ENCODE measurements at regions not wholly inside any gene's neighbourhood (a gene's known extent, or its start where the extent isn't known, plus 50 kb on each side); places are given as distances from the start of the nearest gene placed in this dataset.

DNA sequence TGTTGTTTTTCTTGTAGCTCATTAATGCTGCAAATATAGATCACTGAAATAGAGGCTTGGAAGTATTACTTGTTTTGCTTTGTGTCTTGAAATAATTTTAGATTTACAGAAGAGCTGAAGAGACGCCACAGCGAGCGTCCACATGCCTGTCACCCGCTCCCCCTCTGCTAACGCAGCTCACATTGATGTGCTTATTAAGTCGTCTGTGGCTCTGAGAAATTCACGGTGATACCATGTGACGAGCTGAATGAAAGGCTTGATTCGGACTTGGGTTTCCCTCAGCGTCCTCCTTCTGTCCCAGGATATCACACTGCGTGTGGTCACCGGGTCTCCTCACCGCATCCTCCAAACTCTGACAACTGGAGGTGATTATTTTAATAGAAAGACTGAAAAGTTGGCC lies 365.4 kb downstream of the BRD1 start:
- Mint-ChIP-seq H3K27me3 (peaks cover 3 to 8% of the 10 kb centered on the region in 2 donors), H3K9me3 (peaks cover 0 to 23% (median 2%) of the 10 kb centered on the region in 5 donors), H3K36me3 (peaks cover 0 to 3% (median 3%) of the 10 kb centered on the region in 3 donors), H3K4me1 (no peaks in the 10 kb centered on the region), H3K27ac (no peak overlapping the region), H3K4me3 (peak overlapping the region in 1 of 7 donors; percentile 18)
- Histone ChIP-seq H3K4me3 (ENCODE audit: low read length) (no peak overlapping the region), H3K9me3 (ENCODE audit: low read length) (no peaks in the 10 kb centered on the region), H3K4me1 (ENCODE audit: insufficient read depth, low read length) (no peaks in the 10 kb centered on the region), H3K27ac (ENCODE audit: low read depth, low read length) (no peak overlapping the region), H3K27me3 (ENCODE audit: insufficient read depth, low read length, poor library complexity, severe bottlenecking) (no peaks in the 10 kb centered on the region), H3K36me3 (ENCODE audit: insufficient read depth, low read length) (no peaks in the 10 kb centered on the region)
- ChIA-PET CTCF (no interaction called here), POLR2A (no interaction called here)
- DNase-seq = no peak

- Mint-ChIP-seq H3K9me3 (peaks cover 0 to 23% (median 2%) of the 10 kb centered on the region in 5 donors), H3K36me3 (peaks cover 0 to 3% (median 3%) of the 10 kb centered on the region in 3 donors), H3K27me3 (peaks cover 3 to 8% of the 10 kb centered on the region in 2 donors), H3K27ac (no peak overlapping the region), H3K4me3 (no peak overlapping the region), H3K4me1 (no peaks in the 10 kb centered on the region)
- Histone ChIP-seq H3K27ac (ENCODE audit: low read depth, low read length) (no peak overlapping the region), H3K4me3 (ENCODE audit: low read length) (no peak overlapping the region), H3K36me3 (ENCODE audit: insufficient read depth, low read length) (no peaks in the 10 kb centered on the region), H3K4me1 (ENCODE audit: insufficient read depth, low read length) (no peaks in the 10 kb centered on the region), H3K9me3 (ENCODE audit: low read length) (no peaks in the 10 kb centered on the region), H3K27me3 (ENCODE audit: insufficient read depth, low read length, poor library complexity, severe bottlenecking) (no peaks in the 10 kb centered on the region)
- POLR2A ChIA-PET = no interaction called here
- CTCF ChIA-PET = no interaction called here
- DNase-seq = no peak
These were observed 366.0 kb downstream of the BRD1 start for GRCh38 chr22:49461674-49462073.

DNA sequence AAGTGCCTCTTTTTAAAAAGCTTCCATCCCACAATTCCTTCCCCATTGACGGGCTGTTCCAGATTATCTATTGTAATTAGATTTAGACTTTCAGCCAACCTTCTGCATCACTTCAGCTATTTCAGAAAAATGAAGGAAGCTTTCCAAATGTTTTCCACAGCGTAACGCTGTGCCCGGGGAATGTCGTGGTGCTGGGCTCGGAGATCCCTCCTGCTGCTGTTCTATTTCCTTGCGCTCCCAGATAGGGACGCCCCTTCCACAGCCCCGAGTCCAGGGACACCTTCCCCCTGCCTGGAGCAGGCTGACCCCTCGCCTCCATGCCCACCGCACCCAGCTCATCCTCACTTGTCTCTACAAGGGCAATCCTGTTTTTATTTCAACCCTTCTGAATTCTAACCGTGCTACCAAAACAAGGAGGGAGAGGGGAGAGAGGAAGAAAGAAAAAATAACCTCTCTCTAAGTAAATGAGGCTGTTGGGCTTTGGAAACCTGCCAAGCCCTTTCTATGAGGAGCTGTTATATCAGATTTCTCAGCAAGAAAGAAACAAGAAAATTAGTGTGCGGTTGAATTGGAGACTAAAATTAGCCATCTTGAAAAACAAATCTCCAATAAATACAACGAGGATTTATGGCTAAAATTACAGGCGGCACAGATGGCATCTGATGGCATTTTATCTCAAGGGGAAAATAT lies 366.9 kb downstream of the BRD1 start:
- H3K9me3 ChIP-seq (ENCODE audit: low read length) = no peaks in the 10 kb centered on the region
- H3K27ac Mint-ChIP-seq = no peak overlapping the region
- no peak overlapping the region for H3K27ac ChIP-seq (ENCODE audit: low read depth, low read length)
- no peak overlapping the region for H3K4me3 ChIP-seq (ENCODE audit: low read length)
- H3K27me3 Mint-ChIP-seq = peaks cover 3 to 8% of the 10 kb centered on the region in 2 donors
- H3K27me3 ChIP-seq (ENCODE audit: insufficient read depth, low read length, poor library complexity, severe bottlenecking) = no peaks in the 10 kb centered on the region
- H3K4me1 Mint-ChIP-seq = no peaks in the 10 kb centered on the region
- peaks cover 0 to 3% (median 3%) of the 10 kb centered on the region in 3 donors for H3K36me3 Mint-ChIP-seq
- no peak for DNase-seq
- no peaks in the 10 kb centered on the region for H3K36me3 ChIP-seq (ENCODE audit: insufficient read depth, low read length)
- ChIA-PET POLR2A (no interaction called here), CTCF (no interaction called here)
- H3K4me1 ChIP-seq (ENCODE audit: insufficient read depth, low read length) = no peaks in the 10 kb centered on the region
- H3K9me3 Mint-ChIP-seq = peaks cover 0 to 23% (median 2%) of the 10 kb centered on the region in 5 donors
- no peak overlapping the region for H3K4me3 Mint-ChIP-seq

DNA sequence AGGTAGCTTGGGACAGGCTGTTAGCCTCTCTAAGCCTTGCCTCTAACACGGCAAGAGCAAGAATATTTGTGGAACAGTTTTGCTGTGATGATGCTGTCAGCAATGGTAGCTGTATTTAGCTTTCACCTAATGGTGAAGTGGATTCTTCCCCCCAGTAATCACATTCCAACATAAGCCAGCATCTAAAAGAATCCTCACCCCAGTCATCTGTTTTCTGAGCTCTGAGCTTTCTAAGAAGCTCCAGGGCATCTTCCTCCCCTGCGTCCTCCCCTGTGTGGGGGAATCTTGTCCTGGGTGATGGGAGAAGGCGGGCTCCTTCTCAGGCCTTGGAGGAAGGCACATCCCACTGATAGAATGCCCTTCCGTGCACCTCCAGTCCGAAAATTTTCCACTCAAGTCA lies 367.6 kb downstream of the BRD1 start:
- Histone ChIP-seq H3K9me3 (ENCODE audit: low read length) (no peaks in the 10 kb centered on the region), H3K4me3 (ENCODE audit: low read length) (no peak overlapping the region), H3K27me3 (ENCODE audit: insufficient read depth, low read length, poor library complexity, severe bottlenecking) (no peaks in the 10 kb centered on the region), H3K27ac (ENCODE audit: low read depth, low read length) (no peak overlapping the region), H3K4me1 (ENCODE audit: insufficient read depth, low read length) (no peaks in the 10 kb centered on the region), H3K36me3 (ENCODE audit: insufficient read depth, low read length) (no peaks in the 10 kb centered on the region)
- Mint-ChIP-seq H3K36me3 (peaks cover 0 to 3% (median 0%) of the 10 kb centered on the region in 3 donors), H3K4me1 (no peaks in the 10 kb centered on the region), H3K27me3 (peaks cover 3 to 8% of the 10 kb centered on the region in 2 donors), H3K27ac (no peak overlapping the region), H3K9me3 (peaks cover 0 to 19% (median 0%) of the 10 kb centered on the region in 5 donors), H3K4me3 (no peak overlapping the region)
- CTCF ChIA-PET = no interaction called here
- no peak for DNase-seq
- POLR2A ChIA-PET = no interaction called here

DNA sequence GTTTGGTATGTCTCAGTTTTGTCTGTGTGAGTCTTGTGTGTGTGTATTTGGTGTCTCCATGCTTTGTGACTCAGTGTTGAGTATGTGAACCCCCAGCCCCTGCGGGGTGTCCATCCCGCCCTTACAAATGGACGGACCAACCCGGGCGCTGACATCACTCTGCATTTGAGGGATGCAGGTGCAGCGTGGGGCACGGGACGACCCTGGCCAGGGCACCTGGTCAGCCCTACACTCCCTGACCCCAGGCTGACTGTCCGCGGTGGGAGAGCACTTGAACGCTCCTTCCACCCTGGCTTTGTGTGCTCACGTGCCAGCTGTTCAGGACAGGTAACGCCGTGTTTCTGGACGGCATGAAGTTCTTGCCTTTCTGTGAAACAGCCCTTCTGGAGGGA lies 369.0 kb downstream of the BRD1 start:
- no peaks in the 10 kb centered on the region for H3K36me3 ChIP-seq (ENCODE audit: insufficient read depth, low read length)
- H3K4me3 ChIP-seq (ENCODE audit: low read length) = no peak overlapping the region
- no peaks in the 10 kb centered on the region for H3K4me1 ChIP-seq (ENCODE audit: insufficient read depth, low read length)
- H3K4me1 Mint-ChIP-seq = no peaks in the 10 kb centered on the region
- DNase-seq = no peak
- no peaks in the 10 kb centered on the region for H3K27me3 ChIP-seq (ENCODE audit: insufficient read depth, low read length, poor library complexity, severe bottlenecking)
- no peak overlapping the region for H3K27ac ChIP-seq (ENCODE audit: low read depth, low read length)
- H3K36me3 Mint-ChIP-seq = peaks cover 0 to 3% (median 0%) of the 10 kb centered on the region in 3 donors
- ChIA-PET POLR2A (no interaction called here), CTCF (no interaction called here)
- no peaks in the 10 kb centered on the region for H3K9me3 ChIP-seq (ENCODE audit: low read length)
- no peak overlapping the region for H3K4me3 Mint-ChIP-seq
- no peak overlapping the region for H3K27ac Mint-ChIP-seq
- H3K27me3 Mint-ChIP-seq = peaks cover 3 to 8% of the 10 kb centered on the region in 2 donors
- H3K9me3 Mint-ChIP-seq = peaks cover 0 to 18% (median 0%) of the 10 kb centered on the region in 5 donors

- Histone ChIP-seq H3K36me3 (ENCODE audit: insufficient read depth, low read length) (no peaks in the 10 kb centered on the region), H3K4me3 (ENCODE audit: low read length) (no peak overlapping the region), H3K4me1 (ENCODE audit: insufficient read depth, low read length) (no peaks in the 10 kb centered on the region), H3K27me3 (ENCODE audit: insufficient read depth, low read length, poor library complexity, severe bottlenecking) (no peaks in the 10 kb centered on the region), H3K9me3 (ENCODE audit: low read length) (no peaks in the 10 kb centered on the region), H3K27ac (ENCODE audit: low read depth, low read length) (no peak overlapping the region)
- Mint-ChIP-seq H3K36me3 (peaks cover 0 to 3% (median 0%) of the 10 kb centered on the region in 3 donors), H3K4me1 (no peaks in the 10 kb centered on the region), H3K27me3 (peaks cover 3 to 8% of the 10 kb centered on the region in 2 donors), H3K4me3 (no peak overlapping the region), H3K9me3 (peaks cover 0 to 14% (median 0%) of the 10 kb centered on the region in 5 donors), H3K27ac (no peak overlapping the region)
- POLR2A ChIA-PET = interaction anchor here (0.5 kb wide), 1 partner anchor 628 kb away, joined by 3 read pairs; no protein-coding TSS in a partner anchor
- DNase-seq = no peak
- CTCF ChIA-PET = no interaction called here
These were observed 369.5 kb downstream of the BRD1 start for GRCh38 chr22:49457946-49458707.

- Mint-ChIP-seq H3K4me3 (no peak overlapping the region), H3K4me1 (no peaks in the 10 kb centered on the region), H3K27me3 (peaks cover 3 to 8% of the 10 kb centered on the region in 2 donors), H3K27ac (peak overlapping the region in 1 of 8 donors; percentile 9), H3K9me3 (peaks cover 0 to 14% (median 0%) of the 10 kb centered on the region in 5 donors), H3K36me3 (peaks cover 0 to 3% (median 0%) of the 10 kb centered on the region in 3 donors)
- no peaks in the 10 kb centered on the region for H3K4me1 ChIP-seq (ENCODE audit: insufficient read depth, low read length)
- no peak for DNase-seq
- no peaks in the 10 kb centered on the region for H3K27me3 ChIP-seq (ENCODE audit: insufficient read depth, low read length, poor library complexity, severe bottlenecking)
- H3K9me3 ChIP-seq (ENCODE audit: low read length) = no peaks in the 10 kb centered on the region
- H3K36me3 ChIP-seq (ENCODE audit: insufficient read depth, low read length) = no peaks in the 10 kb centered on the region
- CTCF ChIA-PET = no interaction called here
- POLR2A ChIA-PET = no interaction called here
- no peak overlapping the region for H3K27ac ChIP-seq (ENCODE audit: low read depth, low read length)
- H3K4me3 ChIP-seq (ENCODE audit: low read length) = no peak overlapping the region
These were observed 370.5 kb downstream of the BRD1 start for GRCh38 chr22:49457146-49457545.

GRCh38 chr22:49455595-49455994 lies 372.1 kb downstream of the BRD1 start:
- no peak overlapping the region for H3K4me3 ChIP-seq (ENCODE audit: low read length)
- H3K27ac ChIP-seq (ENCODE audit: low read depth, low read length) = no peak overlapping the region
- Mint-ChIP-seq H3K4me1 (no peaks in the 10 kb centered on the region), H3K9me3 (peaks cover 0 to 10% (median 0%) of the 10 kb centered on the region in 5 donors), H3K4me3 (no peak overlapping the region), H3K36me3 (peaks cover 0 to 3% (median 0%) of the 10 kb centered on the region in 3 donors), H3K27ac (no peak overlapping the region), H3K27me3 (peaks cover 4 to 7% of the 10 kb centered on the region in 2 donors)
- no peaks in the 10 kb centered on the region for H3K36me3 ChIP-seq (ENCODE audit: insufficient read depth, low read length)
- no peak for DNase-seq
- ChIA-PET POLR2A (no interaction called here), CTCF (no interaction called here)
- no peaks in the 10 kb centered on the region for H3K4me1 ChIP-seq (ENCODE audit: insufficient read depth, low read length)
- no peaks in the 10 kb centered on the region for H3K9me3 ChIP-seq (ENCODE audit: low read length)
- H3K27me3 ChIP-seq (ENCODE audit: insufficient read depth, low read length, poor library complexity, severe bottlenecking) = no peaks in the 10 kb centered on the region

Measured in CD8-positive, alpha-beta memory T cell (primary cell).